Astrocyte of the cerebellum (primary cell): ENCODE measurements at regions not wholly inside any gene's neighbourhood (a gene's known extent, or its start where the extent isn't known, plus 50 kb on each side); places are given as distances from the start of the nearest gene placed in this dataset.
A peak's percentile ranks its signal among the peaks of the same experiment; 100 is the strongest.

Experiments
- DNase-seq: peaks from one replicate; pipeline ENCODE4 v3.0.0-alpha.2; 2011; ENCODE audit warnings: low read depth
- H3K4me3 ChIP-seq: 2 replicates; pipeline ENCODE4 v1.5.1; 2011; ENCODE audit warnings: mild to moderate bottlenecking, low read depth, low read length, moderate library complexity
- in situ Hi-C: cut with HindIII; loops from 2 replicates; pipeline ENCODE4 v1.10.0; 2017; ENCODE audit warnings: low sequenced_read_pairs
- TF ChIP-seq, protein P1 (sequence below): IDR thresholded peaks from 2 replicates; pipeline ENCODE4 v1.5.1; 2012; ENCODE audit warnings: low read length, low read depth, moderate library complexity, mild to moderate bottlenecking; ENCODE audit errors: missing control alignments

- in situ Hi-C loops: no loop called here
- TF ChIP-seq, protein P1, sequence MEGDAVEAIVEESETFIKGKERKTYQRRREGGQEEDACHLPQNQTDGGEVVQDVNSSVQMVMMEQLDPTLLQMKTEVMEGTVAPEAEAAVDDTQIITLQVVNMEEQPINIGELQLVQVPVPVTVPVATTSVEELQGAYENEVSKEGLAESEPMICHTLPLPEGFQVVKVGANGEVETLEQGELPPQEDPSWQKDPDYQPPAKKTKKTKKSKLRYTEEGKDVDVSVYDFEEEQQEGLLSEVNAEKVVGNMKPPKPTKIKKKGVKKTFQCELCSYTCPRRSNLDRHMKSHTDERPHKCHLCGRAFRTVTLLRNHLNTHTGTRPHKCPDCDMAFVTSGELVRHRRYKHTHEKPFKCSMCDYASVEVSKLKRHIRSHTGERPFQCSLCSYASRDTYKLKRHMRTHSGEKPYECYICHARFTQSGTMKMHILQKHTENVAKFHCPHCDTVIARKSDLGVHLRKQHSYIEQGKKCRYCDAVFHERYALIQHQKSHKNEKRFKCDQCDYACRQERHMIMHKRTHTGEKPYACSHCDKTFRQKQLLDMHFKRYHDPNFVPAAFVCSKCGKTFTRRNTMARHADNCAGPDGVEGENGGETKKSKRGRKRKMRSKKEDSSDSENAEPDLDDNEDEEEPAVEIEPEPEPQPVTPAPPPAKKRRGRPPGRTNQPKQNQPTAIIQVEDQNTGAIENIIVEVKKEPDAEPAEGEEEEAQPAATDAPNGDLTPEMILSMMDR: no peak
- DNase-seq: no peak
- H3K4me3 ChIP-seq: no peak overlapping the region
These were observed 99.3 kb upstream of the PROKR2 start for GRCh38 chr20:5416086-5416485.

DNA sequence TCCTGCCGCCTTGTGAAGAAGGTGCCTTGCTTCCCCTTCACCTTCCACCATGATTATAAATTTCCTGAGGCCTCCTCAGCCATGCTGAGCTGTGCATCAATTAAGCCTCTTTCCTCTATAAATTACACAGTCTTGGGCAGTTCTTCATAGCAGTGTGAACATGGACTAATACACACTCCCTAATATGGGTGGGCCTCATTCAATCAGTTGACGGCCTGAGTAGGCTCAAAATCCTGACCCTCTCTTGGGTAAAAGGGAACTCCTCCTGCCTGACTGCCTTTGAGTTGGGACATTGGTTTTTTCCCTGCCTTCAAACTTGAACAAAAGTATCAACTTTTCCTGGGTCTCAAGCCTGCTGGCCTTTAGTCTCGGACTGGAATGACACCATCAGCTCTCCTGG is 96.6 kb upstream of the PROKR2 start:
- H3K4me3 ChIP-seq: no peak overlapping the region
- TF ChIP-seq, protein P1: no peak
- no peak for DNase-seq
- in situ Hi-C loops: no loop called here

- no peak overlapping the region for H3K4me3 ChIP-seq
- in situ Hi-C loops: no loop called here
- TF ChIP-seq, protein P1: no peak
- DNase-seq: no peak
These were observed 93.7 kb upstream of the PROKR2 start for GRCh38 chr20:5410470-5410869.

DNA sequence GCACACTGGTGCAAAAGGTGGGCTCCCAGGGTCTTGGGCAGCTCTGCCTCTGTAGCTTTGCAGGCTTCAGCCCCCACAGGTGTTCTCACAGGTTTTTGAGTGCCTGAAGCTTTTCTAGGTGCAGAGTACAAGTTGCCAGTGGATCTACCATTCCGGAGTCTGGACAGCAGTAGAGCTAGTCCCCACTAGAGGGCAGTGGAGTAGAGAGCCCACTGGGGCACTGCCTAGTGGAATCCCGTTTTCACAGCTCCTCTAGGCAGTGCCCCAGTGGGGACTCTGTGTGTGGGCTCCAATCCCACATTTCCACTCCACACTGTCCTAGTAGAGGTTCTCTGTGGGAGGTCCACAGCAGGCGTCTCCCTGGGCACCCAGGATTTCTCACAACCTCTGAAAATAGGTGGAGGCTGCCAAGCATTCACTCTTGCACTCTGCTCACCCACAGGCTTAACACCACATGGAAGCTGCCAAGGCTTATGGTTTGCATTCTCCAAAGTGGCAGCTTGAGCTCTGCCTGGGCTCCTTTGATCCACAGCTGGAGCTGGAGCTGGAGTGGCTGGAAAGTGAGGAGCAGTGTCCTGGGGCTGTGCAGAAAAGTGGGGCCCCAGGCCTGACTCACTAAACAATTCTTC is 86.3 kb upstream of the PROKR2 start:
- TF ChIP-seq, protein P1: peak; percentile 41
- in situ Hi-C loops: no loop called here
- H3K4me3 ChIP-seq: no peak overlapping the region
- no peak for DNase-seq

GRCh38 chr20:5401277-5401875 is 84.6 kb upstream of the PROKR2 start:
- in situ Hi-C loops: no loop called here
- no peak overlapping the region for H3K4me3 ChIP-seq
- no peak for DNase-seq
- TF ChIP-seq, protein P1: no peak

- TF ChIP-seq, protein P1: no peak
- no peak overlapping the region for H3K4me3 ChIP-seq
- in situ Hi-C loops: no loop called here
- peak; percentile 19 for DNase-seq
These were observed 83.5 kb upstream of the PROKR2 start for GRCh38 chr20:5400164-5400762.
